ENCODE measurements at regions not wholly inside any gene's neighbourhood (a gene's known extent, or its start where the extent isn't known, plus 50 kb on each side); places are given as distances from the start of the nearest gene placed in this dataset.

DNA sequence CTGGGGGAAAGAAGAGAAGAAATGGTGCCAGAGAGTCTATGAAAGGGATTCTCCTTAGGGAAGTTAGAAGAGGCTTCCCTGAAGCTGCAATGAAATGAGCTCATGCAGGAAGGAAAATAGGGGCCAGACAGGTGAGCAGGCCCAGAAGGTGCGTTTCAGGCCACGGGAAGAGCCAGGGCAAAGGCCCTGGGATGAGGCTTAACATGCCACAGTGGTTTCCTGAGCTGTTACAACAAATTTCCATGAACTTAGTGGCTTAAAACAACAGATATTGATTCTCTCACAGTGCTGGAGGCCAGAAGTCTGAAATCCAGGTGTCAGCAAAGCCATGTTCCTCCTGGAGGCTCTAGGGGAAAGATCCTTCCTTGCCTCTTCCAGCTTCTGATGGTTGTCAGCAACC lies 167.9 kb downstream of the TFAP2C start:
- in situ Hi-C loops (cut with MboI; ENCODE audit: low sequenced_read_pairs), result no loop called here

GRCh38 chr20:56798634-56799033 lies 169.5 kb downstream of the TFAP2C start:
- in situ Hi-C loops (cut with MboI; ENCODE audit: low sequenced_read_pairs), result no loop called here

- in situ Hi-C loops (cut with MboI; ENCODE audit: low sequenced_read_pairs), result no loop called here
Observed at GRCh38 chr20:56799187-56799586, 170.1 kb downstream of the TFAP2C start.

DNA sequence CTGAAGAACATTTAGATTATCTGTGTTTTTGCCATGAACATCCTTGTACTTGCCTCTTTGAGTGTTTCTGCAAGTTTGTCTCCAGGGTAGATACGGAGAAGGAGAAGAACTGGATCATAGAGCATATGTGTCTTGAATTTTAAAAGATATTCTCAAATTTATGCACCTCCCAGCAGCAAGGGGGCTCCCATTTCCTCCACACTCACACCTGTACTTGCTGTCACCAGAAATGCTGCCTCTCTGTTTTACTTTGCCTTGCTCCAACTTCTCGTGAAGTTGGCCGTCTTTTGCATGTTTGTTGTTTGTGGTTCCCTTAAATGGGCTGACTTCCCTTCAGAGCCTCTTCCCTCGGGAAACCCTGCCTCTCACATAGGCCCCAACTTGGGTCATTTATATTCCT lies 171.0 kb downstream of the TFAP2C start:
- in situ Hi-C loops (cut with MboI; ENCODE audit: low sequenced_read_pairs), result no loop called here

DNA sequence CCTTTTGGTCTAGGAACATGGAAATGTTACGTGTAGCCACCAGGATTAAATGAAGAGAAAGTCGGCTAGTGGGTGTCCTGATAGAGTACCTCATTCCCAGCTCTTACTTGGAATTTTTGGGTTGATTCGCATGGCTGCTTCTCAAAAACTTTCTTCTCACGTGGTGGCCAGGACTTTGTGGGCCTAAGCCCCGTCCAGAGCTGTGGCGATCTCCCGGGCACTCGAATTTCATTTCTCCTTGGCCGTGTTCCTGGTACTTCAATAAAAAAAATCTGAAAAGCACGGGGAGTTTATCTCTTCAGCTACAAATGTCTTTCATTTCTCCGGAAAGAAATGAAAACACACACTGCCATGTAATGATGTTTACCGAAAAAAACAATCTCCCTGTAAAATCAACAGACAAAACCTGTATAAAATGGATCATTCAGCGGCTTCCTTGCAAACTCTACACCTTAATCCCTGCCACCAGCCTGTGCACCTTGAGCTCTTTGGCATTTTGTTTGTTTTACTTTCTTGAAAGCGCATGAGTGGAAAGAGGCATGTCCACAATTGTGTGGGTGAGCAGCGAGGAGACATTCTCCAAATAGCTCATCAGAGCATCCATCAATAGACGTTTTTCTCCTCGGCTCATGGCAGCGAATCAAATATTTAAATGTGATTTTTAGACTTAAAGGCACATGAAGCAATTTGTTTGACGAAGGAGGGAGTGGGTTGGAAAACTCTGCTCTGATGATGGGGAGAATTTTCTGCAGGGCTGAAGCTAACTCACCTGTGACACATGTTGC lies 173.1 kb downstream of the TFAP2C start:
- in situ Hi-C loops (cut with MboI; ENCODE audit: low sequenced_read_pairs), result no loop called here

DNA sequence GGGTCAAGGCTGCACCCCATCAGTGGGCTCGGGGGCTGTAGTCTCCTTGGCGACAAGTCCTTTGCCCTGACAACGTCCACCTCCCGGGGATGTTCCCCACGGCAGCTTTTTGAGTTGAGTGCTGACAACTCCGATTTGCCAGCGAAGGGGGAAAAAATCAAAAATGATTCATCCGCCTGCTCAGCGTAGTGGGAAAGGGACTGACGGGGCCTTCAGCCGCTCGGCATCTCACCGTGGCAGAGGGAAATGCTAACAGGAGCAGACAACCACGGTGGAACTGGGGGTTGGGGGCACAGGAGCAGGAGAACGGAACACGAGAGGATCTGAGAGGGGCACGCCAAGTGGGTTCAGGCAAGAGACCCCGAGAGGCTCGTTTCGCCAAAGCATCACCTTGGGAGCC lies 173.7 kb downstream of the TFAP2C start:
- in situ Hi-C loops (cut with MboI; ENCODE audit: low sequenced_read_pairs), result no loop called here

GRCh38 chr20:56805313-56805712 lies 176.2 kb downstream of the TFAP2C start:
- in situ Hi-C loops (cut with MboI; ENCODE audit: low sequenced_read_pairs), result no loop called here

DNA sequence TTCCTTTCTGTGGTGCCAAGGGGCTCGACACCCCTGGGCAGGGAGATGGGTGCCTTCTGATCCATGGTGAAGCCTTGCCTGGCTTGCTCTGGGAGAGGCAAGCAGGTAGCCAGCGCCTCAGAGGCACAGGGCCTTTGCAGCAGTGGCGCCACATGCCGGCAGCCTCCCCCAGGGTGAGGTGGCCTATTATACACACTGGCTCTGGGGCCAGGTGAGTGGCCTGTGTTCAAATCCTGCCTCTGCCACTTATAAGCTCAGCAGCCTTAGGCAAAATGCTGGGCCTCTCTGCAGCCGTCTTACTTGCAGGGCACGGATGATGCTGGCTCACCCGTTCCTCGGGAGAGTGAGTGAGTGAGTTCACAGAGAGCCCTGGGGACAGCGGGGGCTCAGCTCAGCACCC lies 176.9 kb downstream of the TFAP2C start:
- in situ Hi-C loops (cut with MboI; ENCODE audit: low sequenced_read_pairs), result no loop called here

DNA sequence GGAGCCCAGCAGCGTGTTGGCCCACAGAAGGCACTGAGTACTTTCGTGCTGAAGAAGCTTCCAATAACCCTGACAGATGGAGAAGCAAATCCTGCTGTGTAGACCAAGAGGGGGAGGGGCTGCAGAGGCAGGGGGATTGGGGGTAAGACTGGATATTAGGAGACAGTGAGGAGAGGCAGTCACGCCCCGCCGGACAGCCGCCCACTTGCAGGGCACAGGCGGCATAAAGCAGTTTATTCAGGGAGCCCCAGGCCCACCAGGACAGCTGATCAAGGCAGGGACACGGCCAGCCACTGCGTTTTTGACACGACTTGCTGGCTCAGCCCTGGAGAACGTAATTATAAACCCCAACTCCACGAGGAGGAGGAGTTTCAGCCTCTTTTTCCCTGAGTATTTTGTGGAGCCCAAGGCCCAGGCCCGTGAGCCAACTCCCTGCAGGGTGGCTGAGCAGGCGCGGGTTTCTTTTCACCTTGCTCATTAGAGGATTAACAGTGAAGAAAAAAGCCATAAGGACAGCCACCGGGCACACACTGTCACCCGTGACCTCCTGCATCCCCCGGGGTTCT lies 177.9 kb downstream of the TFAP2C start:
- in situ Hi-C loops (cut with MboI; ENCODE audit: low sequenced_read_pairs), result no loop called here

- in situ Hi-C loops (cut with MboI; ENCODE audit: low sequenced_read_pairs), result no loop called here
Observed at GRCh38 chr20:56808117-56808725, 179.1 kb downstream of the TFAP2C start.

DNA sequence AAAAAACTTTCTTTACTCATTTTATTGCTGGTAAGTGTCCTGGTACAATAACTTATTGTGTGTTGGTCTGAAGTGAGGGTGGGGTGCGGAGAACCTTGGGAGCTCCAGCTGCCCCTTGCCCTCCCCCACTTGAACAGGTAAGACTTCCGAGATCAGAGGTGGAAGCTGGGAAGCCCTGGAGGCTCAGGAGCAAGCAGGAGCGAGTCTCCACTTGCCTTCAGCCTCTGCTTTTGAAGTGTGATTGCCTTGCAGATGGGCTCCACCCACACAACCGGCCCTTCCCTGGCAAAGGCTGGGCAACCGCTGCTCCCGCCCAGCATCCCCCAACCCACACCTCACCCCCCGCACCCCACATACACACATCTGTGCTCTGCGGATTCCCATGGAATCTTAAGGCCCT lies 179.6 kb downstream of the TFAP2C start:
- in situ Hi-C loops (cut with MboI; ENCODE audit: low sequenced_read_pairs), result no loop called here

DNA sequence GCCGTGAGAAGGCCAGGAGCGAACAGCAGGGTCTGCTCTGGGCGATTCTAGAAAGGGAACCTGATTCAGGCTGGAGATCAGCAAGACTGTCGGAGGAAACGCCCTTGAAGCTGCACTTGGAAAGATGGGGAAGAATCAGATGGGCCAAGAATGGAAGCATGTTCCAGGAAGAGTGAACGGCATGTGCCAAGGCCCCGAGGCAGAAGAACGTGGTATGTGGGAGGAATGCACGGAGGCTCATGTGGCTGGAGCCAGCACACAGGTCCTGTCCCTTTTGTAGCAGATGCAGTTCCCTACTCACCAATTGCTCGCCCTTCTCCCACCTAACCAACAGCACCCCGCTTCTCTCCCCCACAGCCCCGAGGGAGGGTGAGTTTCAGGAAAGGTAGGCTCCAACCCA lies 180.6 kb downstream of the TFAP2C start:
- in situ Hi-C loops (cut with MboI; ENCODE audit: low sequenced_read_pairs), result no loop called here

DNA sequence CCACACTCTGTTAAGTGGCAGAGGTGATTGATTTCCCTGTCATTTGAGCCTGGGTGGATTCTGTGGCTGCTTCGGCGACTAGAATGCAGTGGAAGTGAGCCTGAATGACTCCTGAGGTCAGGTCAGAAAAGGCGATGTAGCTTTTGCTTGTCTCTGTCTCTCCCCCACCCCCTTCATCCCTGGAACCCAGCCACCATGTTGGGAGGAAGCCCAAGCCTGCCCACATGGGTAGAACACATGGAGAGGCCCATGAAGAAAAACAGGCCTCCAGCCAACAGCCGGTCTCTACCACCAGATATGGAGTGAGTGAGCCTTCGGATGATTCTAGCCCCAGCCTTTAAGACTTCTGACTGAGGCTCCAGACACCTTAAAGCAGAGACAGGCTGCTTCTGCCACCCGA lies 181.0 kb downstream of the TFAP2C start:
- in situ Hi-C loops (cut with MboI; ENCODE audit: low sequenced_read_pairs), result no loop called here

- in situ Hi-C loops (cut with MboI; ENCODE audit: low sequenced_read_pairs), result no loop called here
Observed at GRCh38 chr20:56815796-56816195, 186.7 kb downstream of the TFAP2C start.

DNA sequence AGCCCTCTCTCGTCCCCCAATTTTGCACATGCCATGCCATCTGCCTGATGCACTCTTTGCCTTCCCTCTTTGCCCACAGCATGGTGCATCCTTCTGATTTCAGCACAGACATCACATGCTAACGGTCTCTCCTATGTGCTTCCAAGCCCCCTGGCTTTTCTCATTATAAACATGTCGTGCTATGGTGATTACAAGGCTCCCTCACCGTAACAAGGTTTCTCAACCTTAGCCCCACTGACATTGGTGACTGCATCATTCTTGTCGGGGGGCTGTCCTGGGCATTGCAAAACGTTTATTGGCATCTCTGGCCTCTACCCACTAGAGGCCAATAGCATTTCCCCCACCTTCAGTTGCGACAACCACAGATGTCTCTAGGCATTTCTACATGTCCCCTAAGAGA lies 187.2 kb downstream of the TFAP2C start:
- in situ Hi-C loops (cut with MboI; ENCODE audit: low sequenced_read_pairs), result no loop called here

- in situ Hi-C loops (cut with MboI; ENCODE audit: low sequenced_read_pairs), result no loop called here
Observed at GRCh38 chr20:56817780-56818675, 188.9 kb downstream of the TFAP2C start.

GRCh38 chr20:56820984-56821383 lies 191.9 kb downstream of the TFAP2C start:
- in situ Hi-C loops (cut with MboI; ENCODE audit: low sequenced_read_pairs), result no loop called here

- in situ Hi-C loops (cut with MboI; ENCODE audit: low sequenced_read_pairs), result no loop called here
Observed at GRCh38 chr20:56826306-56826704, 197.2 kb downstream of the TFAP2C start.

DNA sequence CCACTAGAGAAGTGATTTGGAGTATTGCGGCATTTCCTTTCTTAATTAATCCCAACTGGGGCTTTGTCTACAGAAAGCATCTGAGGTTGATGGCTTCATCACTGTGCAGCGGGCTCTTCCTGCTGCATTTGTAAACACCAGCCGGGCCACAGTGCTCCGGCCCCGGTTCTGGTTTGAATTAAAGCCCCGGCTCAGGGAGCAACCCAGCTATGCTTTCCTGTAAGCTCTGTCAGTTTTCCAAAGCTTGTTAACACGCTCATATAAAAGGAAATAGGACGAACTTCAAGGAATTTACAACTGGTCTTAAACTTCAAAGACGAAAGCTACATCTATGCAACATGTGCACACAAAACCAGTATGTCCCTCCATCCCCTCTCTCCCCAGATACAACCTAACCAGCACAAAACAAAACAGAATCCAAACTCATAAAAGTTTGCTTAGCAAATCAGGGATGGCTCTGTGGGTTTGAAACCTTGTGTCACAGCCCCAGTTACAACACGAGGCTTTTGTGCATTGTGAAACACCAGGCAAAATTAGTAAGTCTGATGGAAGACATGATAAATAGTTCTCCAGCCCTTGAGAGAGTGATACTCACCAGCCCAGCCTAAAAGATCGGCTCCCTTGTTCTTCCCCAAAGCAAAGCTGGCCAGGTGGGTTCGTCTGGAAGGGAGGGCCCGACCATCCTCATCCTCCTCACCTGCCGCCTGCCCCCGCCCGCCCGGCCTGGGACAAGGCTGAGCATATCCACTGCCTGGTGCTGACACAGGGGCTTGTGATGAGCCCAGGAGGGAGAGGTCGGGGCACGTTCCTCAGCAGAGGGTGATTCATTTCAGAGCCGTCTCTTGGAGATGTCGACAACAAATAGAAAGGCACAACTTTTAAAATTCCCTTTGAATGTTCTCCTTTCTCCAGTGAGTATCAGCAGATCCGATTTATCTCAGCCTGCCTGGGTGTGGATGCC lies 197.9 kb downstream of the TFAP2C start:
- in situ Hi-C loops (cut with MboI; ENCODE audit: low sequenced_read_pairs), result no loop called here

DNA sequence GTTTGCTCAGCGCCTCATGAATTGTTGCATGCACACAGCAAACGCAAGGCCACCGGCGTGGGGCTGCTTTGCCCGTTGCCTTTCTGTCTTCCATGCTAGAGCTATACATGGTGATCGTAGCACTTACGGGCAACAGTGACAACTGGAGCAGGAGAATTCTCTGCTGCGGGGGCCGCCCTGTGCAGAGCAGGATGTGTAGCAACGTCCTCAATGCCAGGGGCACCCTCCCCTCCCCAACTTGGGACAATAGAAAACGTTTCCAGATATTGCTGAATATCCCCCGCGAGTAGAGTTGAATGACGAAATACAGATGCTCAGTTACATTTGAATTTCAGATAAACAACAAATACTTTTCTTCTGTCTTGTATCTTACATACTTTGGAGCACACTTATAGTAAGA lies 198.7 kb downstream of the TFAP2C start:
- in situ Hi-C loops (cut with MboI; ENCODE audit: low sequenced_read_pairs), result no loop called here
